GM12878 (cell line): ENCODE measurements at regions not wholly inside any gene's neighbourhood (a gene's known extent, or its start where the extent isn't known, plus 50 kb on each side); places are given as distances from the start of the nearest gene placed in this dataset.

Experiments used
- ATAC-seq: fragments of 200-7000 bp; cut with Tn5 transposase; 3 replicates; pipeline ENCODE4 v1.9.1; 2020; ENCODE audit warnings: mild to moderate bottlenecking, moderate library complexity
- BruUV-seq: library from RNA; stranded (reverse); fragments of 400-500 nt; replicated peaks from 2 replicates; lab custom pipeline; 2021; lab: Mats Ljungman, UMichigan
- CTCF ChIA-PET: fragments of 300-600 bp; sonication (Branson Sonifier 250); formaldehyde crosslinking; extraction: SDS; loops from one replicate; lab custom pipeline; 2021; ENCODE audit warnings: inconsistent platforms; lab: Yijun Ruan, JAX
- POLR2A ChIA-PET: fragments of 350-600 bp; formaldehyde crosslinking; extraction: SDS; loops from one replicate; lab custom pipeline; 2021; ENCODE audit warnings: inconsistent platforms; lab: Charles Lee
- RAD21 ChIA-PET: fragments of 300-600 bp; sonication (Branson Sonifier 250); formaldehyde crosslinking; loops from one replicate; lab custom pipeline; 2023; ENCODE audit warnings: antibody characterized with exemption; ENCODE audit not compliant: unreplicated experiment; lab: Charles Lee
- SMC1A ChIA-PET: fragments of 300-600 bp; sonication (Branson Sonifier 250); formaldehyde crosslinking; loops from one replicate; lab custom pipeline; 2023; ENCODE audit not compliant: unreplicated experiment, uncharacterized antibody; lab: Charles Lee
- DNase-seq: peaks from one replicate; pipeline ENCODE4 v3.0.0-alpha.2; 2011; ENCODE audit warnings: low read depth, low spot score
- FAIRE-seq: peaks from 3 replicates; lab custom pipeline; 2011; peaks lifted over from hg19 to GRCh38; lab: Jason Lieb, UNC
- H2AFZ ChIP-seq: 2 replicates; pipeline ENCODE4 v1.6.0; 2011; ENCODE audit warnings: low read depth, low read length, control low read depth; ENCODE audit not compliant: control insufficient read depth
- H3K27ac ChIP-seq: 2 replicates; pipeline ENCODE4 v1.5.1; 2011; ENCODE audit warnings: control low read depth; ENCODE audit not compliant: control insufficient read depth, insufficient read depth
- H3K27me3 ChIP-seq, 2 experiments: replicated peaks in 1 of 2; 2 replicates each; pipeline versions ENCODE4 v1.6.0 to v1.6.1; 2011; ENCODE audit warnings: low read length in 1 of 2; ENCODE audit not compliant: control insufficient read depth in 2 of 2, insufficient read depth in 2 of 2
- H3K36me3 ChIP-seq, 2 experiments: 2 replicates each; pipeline ENCODE4 v1.5.1; 2011; ENCODE audit warnings: low read length in 1 of 2; ENCODE audit not compliant: control insufficient read depth in 2 of 2, insufficient read depth in 2 of 2
- H3K4me1 ChIP-seq: 2 replicates; pipeline ENCODE4 v1.6.1; 2011; ENCODE audit warnings: mild to moderate bottlenecking, low read length, moderate library complexity, mixed read lengths; ENCODE audit not compliant: control insufficient read depth, insufficient read depth
- H3K4me2 ChIP-seq: 2 replicates; pipeline ENCODE4 v1.6.0; 2011; ENCODE audit warnings: control low read depth; ENCODE audit not compliant: control insufficient read depth, insufficient read depth
- H3K4me3 ChIP-seq: fragments of 200-600 bp; sonication (generic); 2 replicates; pipeline ENCODE4 v1.5.1; 2016
- H3K79me2 ChIP-seq: 2 replicates; pipeline ENCODE4 v1.6.0; 2011; ENCODE audit warnings: low read length; ENCODE audit not compliant: control insufficient read depth, insufficient read depth
- H3K9ac ChIP-seq: 2 replicates; pipeline ENCODE4 v1.8.0; 2011; ENCODE audit warnings: low read length, control low read depth, mixed read lengths; ENCODE audit not compliant: control insufficient read depth, insufficient read depth
- H3K9me3 ChIP-seq: replicated peaks from 3 replicates; pipeline ENCODE4 v1.5.1; 2011; ENCODE audit warnings: mild to moderate bottlenecking, low read length; ENCODE audit not compliant: control insufficient read depth, insufficient read depth
- H4K20me1 ChIP-seq: 2 replicates; pipeline ENCODE4 v1.6.0; 2011; ENCODE audit not compliant: control insufficient read depth, insufficient read depth
- ATF7 ChIP-seq: fragments of 450-650 bp; IDR thresholded peaks from 2 replicates; pipeline ENCODE4 v1.6.1; 2016; ENCODE audit warnings: low read depth, mild to moderate bottlenecking
- BRCA1 ChIP-seq: IDR thresholded peaks from 2 replicates; pipeline ENCODE4 v1.6.1; 2011; ENCODE audit warnings: low read depth, low read length, improper control_type of control experiment
- CBX3 ChIP-seq: fragments of 200-600 bp; sonication (generic); IDR thresholded peaks from 2 replicates; pipeline ENCODE4 v1.6.1; 2016; ENCODE audit warnings: low read depth, borderline replicate concordance
- EGR1 ChIP-seq, 2 experiments: IDR thresholded peaks; 1 replicate in 1 of 2; 2 replicates in 1 of 2; pipeline ENCODE4 v1.6.1; 2011 to 2012; ENCODE audit warnings: low read depth in 2 of 2, low read length in 2 of 2, borderline replicate concordance in 1 of 2, mild to moderate bottlenecking in 1 of 2, moderate library complexity in 1 of 2
- ESRRA ChIP-seq: IDR thresholded peaks from 2 replicates; pipeline ENCODE4 v1.6.1; 2012; ENCODE audit warnings: mild to moderate bottlenecking, low read length, improper control_type of control experiment
- HDAC2 ChIP-seq: fragments of 200-600 bp; sonication (generic); IDR thresholded peaks from 2 replicates; pipeline ENCODE4 v1.6.1; 2017
- HDAC6 ChIP-seq: fragments of 200-600 bp; sonication (generic); IDR thresholded peaks from one replicate; pipeline ENCODE4 v1.8.0; 2017; ENCODE audit warnings: antibody characterized with exemption; ENCODE audit not compliant: unreplicated experiment
- IRF4 ChIP-seq: IDR thresholded peaks from 2 replicates; pipeline ENCODE4 v1.6.1; 2011; ENCODE audit warnings: low read depth, low read length
- MEF2A ChIP-seq: IDR thresholded peaks from 2 replicates; pipeline ENCODE4 v1.6.1; 2011; ENCODE audit warnings: low read depth, mild to moderate bottlenecking, low read length, moderate library complexity; ENCODE audit not compliant: insufficient read depth
- NFIC ChIP-seq: IDR thresholded peaks from 2 replicates; pipeline ENCODE4 v1.6.1; 2012; ENCODE audit warnings: low read depth, mild to moderate bottlenecking, inconsistent platforms, low read length, moderate library complexity
- NR2C2 ChIP-seq: IDR thresholded peaks from 2 replicates; pipeline ENCODE4 v1.6.1; 2011; ENCODE audit warnings: borderline replicate concordance, low read depth; ENCODE audit not compliant: control insufficient read depth, insufficient read length
- PAX5 ChIP-seq: IDR thresholded peaks from 2 replicates; pipeline ENCODE4 v1.6.1; 2011; ENCODE audit warnings: low read depth, low read length, borderline replicate concordance
- POLR2A ChIP-seq: IDR thresholded peaks from 2 replicates; pipeline ENCODE4 v1.6.1; 2011; ENCODE audit warnings: low read depth, mild to moderate bottlenecking, low read length
- RBBP5 ChIP-seq: fragments of 200-600 bp; sonication (generic); conservative IDR thresholded peaks from 2 replicates; pipeline ENCODE4 v1.6.1; 2016
- RCOR1 ChIP-seq: conservative IDR thresholded peaks from 2 replicates; pipeline ENCODE4 v1.6.1; 2012; ENCODE audit warnings: low read depth, low read length, improper control_type of control experiment
- RELA ChIP-seq: fragments of 450-650 bp; IDR thresholded peaks from 2 replicates; pipeline ENCODE4 v1.8.0; 2014; ENCODE audit warnings: borderline replicate concordance; ENCODE audit not compliant: partially characterized antibody
- SKIL ChIP-seq: fragments of 450-650 bp; IDR thresholded peaks from 2 replicates; pipeline ENCODE4 v1.6.1; 2017; ENCODE audit warnings: mild to moderate bottlenecking, low read depth, inconsistent platforms; ENCODE audit not compliant: poor library complexity, severe bottlenecking
- STAT1 ChIP-seq: fragments of 450-650 bp; conservative IDR thresholded peaks from 2 replicates; pipeline ENCODE4 v1.6.1; 2014; ENCODE audit warnings: antibody characterized with exemption, mild to moderate bottlenecking
- STAT3 ChIP-seq: IDR thresholded peaks from 2 replicates; pipeline ENCODE4 v1.6.1; 2011; ENCODE audit warnings: low read depth, low read length, improper control_type of control experiment
- YY1 ChIP-seq: IDR thresholded peaks from 2 replicates; pipeline ENCODE4 v1.6.1; 2011; ENCODE audit warnings: low read depth, mild to moderate bottlenecking, low read length
- ZNF217 ChIP-seq: fragments of 450-650 bp; IDR thresholded peaks from 2 replicates; pipeline ENCODE4 v1.6.1; 2017; ENCODE audit warnings: antibody characterized with exemption, mild to moderate bottlenecking
- WGBS: methylation state at CpG from one replicate; pipeline ENCODE4 v1.1.6; 2016; ENCODE audit warnings: low lambda C conversion rate; ENCODE audit not compliant: insufficient replicate concordance, insufficient coverage; ENCODE audit errors: missing lambda C conversion rate; 5-methylcytosine and 5-hydroxymethylcytosine counted together
- in situ Hi-C: fragments of 300-500 bp; cut with MboI; formaldehyde crosslinking; loops from 9 replicates; pipeline ENCODE4 v1.14.3; 2018; ENCODE audit warnings: mixed read lengths
- intact Hi-C: fragments of 100-400 bp; cut with micrococcal nuclease; formaldehyde crosslinking; loops from one replicate; pipeline ENCODE4 v1.14.2; 2022; ENCODE audit not compliant: unreplicated experiment
- TF ChIP-seq, protein P1 (sequence below): IDR thresholded peaks from 2 replicates; pipeline ENCODE4 v1.6.1; 2012; ENCODE audit warnings: low read depth, low read length, improper control_type of control experiment
- TF ChIP-seq, protein P2 (sequence below): IDR thresholded peaks from 2 replicates; pipeline ENCODE4 v1.6.1; 2012; ENCODE audit warnings: mild to moderate bottlenecking, low read depth, low read length

- TF ChIP-seq SKIL (no peak), POLR2A (no peak), NFIC (no peak), ZNF217 (no peak), RBBP5 (no peak), STAT1 (no peak), ATF7 (no peak)
- TF ChIP-seq, protein P1, sequence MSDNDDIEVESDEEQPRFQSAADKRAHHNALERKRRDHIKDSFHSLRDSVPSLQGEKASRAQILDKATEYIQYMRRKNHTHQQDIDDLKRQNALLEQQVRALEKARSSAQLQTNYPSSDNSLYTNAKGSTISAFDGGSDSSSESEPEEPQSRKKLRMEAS, result no peak
Measured at GRCh38 chr12:102676812-102677211, 196.4 kb upstream of the IGF1 start (continued).

GRCh38 chr12:102675672-102676071 is 195.3 kb upstream of the IGF1 start:
- H3K4me3 ChIP-seq, result no peak overlapping the region
- H3K9me3 ChIP-seq, result peaks cover 3% of the 10 kb centered on the region; the same call in 2 of the 3 replicates
- RAD21 ChIA-PET, result no interaction called here
- no peaks in the 10 kb centered on the region for H3K27me3 ChIP-seq
- H3K36me3 ChIP-seq, result no peaks in the 10 kb centered on the region
- ATAC-seq (no peak), DNase-seq (no peak), FAIRE-seq (no peak)
- in situ Hi-C loops, result no loop called here
- H3K79me2 ChIP-seq, result no peaks in the 10 kb centered on the region
- intact Hi-C loops, result no loop called here
- no peak overlapping the region for H2AFZ ChIP-seq
- H4K20me1 ChIP-seq, result no peaks in the 10 kb centered on the region
- no peak overlapping the region for H3K4me2 ChIP-seq
- CTCF ChIA-PET, result no interaction called here
- H3K4me1 ChIP-seq, result no peaks in the 10 kb centered on the region
- BruUV-seq, result no TSS peak
- WGBS, result 34% methylated on average over 5 of the region's 5 CpGs
- POLR2A ChIA-PET, result no interaction called here
- no peak overlapping the region for H3K9ac ChIP-seq
- no peak overlapping the region for H3K27ac ChIP-seq
- SMC1A ChIA-PET, result no interaction called here
- TF ChIP-seq RELA (no peak), ESRRA (no peak), EGR1 (IDR thresholded peaks at IDR 0.05; ENCODE audit: borderline replicate concordance in 1 of 2, low read depth in 2 of 2, low read length in 2 of 2) (no peak), CBX3 (no peak), HDAC2 (no peak), NR2C2 (no peak), MEF2A (no peak), IRF4 (no peak), BRCA1 (no peak), RCOR1 (no peak), STAT3 (no peak), HDAC6 (no peak), YY1 (no peak), PAX5 (no peak)
- TF ChIP-seq, protein P2, sequence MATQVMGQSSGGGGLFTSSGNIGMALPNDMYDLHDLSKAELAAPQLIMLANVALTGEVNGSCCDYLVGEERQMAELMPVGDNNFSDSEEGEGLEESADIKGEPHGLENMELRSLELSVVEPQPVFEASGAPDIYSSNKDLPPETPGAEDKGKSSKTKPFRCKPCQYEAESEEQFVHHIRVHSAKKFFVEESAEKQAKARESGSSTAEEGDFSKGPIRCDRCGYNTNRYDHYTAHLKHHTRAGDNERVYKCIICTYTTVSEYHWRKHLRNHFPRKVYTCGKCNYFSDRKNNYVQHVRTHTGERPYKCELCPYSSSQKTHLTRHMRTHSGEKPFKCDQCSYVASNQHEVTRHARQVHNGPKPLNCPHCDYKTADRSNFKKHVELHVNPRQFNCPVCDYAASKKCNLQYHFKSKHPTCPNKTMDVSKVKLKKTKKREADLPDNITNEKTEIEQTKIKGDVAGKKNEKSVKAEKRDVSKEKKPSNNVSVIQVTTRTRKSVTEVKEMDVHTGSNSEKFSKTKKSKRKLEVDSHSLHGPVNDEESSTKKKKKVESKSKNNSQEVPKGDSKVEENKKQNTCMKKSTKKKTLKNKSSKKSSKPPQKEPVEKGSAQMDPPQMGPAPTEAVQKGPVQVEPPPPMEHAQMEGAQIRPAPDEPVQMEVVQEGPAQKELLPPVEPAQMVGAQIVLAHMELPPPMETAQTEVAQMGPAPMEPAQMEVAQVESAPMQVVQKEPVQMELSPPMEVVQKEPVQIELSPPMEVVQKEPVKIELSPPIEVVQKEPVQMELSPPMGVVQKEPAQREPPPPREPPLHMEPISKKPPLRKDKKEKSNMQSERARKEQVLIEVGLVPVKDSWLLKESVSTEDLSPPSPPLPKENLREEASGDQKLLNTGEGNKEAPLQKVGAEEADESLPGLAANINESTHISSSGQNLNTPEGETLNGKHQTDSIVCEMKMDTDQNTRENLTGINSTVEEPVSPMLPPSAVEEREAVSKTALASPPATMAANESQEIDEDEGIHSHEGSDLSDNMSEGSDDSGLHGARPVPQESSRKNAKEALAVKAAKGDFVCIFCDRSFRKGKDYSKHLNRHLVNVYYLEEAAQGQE, result no peak
